GM19395 (cell line): ENCODE measurements at regions not wholly inside any gene's neighbourhood (a gene's known extent, or its start where the extent isn't known, plus 50 kb on each side); places are given as distances from the start of the nearest gene placed in this dataset.
"Not testable (repeated sequence)": the region's sequence is repeated elsewhere in the genome, so short reads cannot be mapped to it uniquely, and the experiment has no call there.

Source experiments
- ATAC-seq: cut with Tn5 transposase; IDR thresholded peaks from one replicate; pipeline ENCODE4 v1.9.1; 2021; ENCODE audit warnings: mild to moderate bottlenecking, moderate library complexity; ENCODE audit not compliant: unreplicated experiment

- ATAC-seq: no peak
These were observed 220.7 kb downstream of the TOMM20 start for GRCh38 chr1:234907940-234908405.

GRCh38 chr1:234907208-234907939 lies 221.3 kb downstream of the TOMM20 start:
- ATAC-seq: no peak

- no peak for ATAC-seq
These were observed 222.0 kb downstream of the TOMM20 start for GRCh38 chr1:234906654-234907053.

DNA sequence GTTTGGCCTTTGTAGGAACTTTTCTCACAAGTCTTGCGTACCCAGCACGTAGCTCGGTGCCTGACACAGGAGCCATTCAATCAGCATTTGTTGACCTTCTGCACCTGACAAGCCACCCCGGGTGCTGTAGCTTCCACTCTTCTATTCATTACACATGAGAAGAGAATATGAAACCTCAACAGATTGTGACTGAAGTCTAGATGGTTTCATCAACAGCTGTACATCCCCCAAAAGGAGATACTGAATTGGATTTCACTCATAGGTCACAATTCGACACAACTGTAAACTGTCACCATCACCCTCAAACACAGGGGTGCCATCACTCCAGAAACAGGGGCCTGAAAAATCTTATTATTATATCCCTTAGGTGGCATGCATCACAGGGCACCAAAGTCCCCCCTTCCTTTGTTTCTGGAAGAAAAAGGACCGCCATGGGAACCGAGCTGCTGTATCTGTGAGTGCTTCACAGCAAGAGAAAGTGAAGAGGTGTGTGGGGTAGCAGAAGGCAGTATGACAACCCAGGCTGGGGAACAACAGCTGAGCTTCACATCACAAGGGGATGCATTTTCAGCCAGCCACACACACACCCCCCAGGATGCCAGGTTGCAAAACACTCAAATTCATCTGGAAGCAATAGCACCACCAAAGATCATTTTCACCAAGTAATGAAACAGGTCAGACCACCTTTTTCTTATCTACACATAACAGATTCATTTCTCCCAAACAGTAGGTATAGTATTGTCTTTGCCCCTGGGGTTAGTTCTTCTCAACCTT lies 225.7 kb downstream of the TOMM20 start:
- ATAC-seq: no peak

DNA sequence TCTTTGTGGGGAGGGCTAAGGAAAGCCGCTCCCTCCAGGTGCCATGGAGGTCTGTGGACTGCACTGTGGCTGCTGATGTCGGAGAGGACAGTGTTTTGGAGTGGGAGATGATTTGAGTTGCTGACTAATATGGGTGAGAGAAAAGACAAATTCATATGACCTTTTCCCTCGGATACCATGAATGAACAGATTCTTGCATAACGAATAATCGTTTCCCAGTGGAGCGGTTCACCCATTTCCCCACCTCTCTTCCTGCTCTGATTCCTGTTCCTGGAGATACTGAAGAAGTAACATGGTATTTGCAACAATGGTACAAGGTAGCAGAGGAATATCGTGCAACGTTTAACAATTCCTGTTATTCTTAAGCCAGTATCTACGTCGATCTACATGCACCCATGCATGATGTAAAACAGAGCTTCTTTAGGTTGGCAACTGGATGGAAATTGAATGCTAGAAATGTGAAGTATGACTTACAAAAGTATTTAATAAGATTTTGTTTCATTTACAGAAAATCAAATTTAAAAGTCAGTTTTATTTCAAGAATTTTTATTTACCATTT lies 227.1 kb downstream of the TOMM20 start:
- no peak for ATAC-seq

DNA sequence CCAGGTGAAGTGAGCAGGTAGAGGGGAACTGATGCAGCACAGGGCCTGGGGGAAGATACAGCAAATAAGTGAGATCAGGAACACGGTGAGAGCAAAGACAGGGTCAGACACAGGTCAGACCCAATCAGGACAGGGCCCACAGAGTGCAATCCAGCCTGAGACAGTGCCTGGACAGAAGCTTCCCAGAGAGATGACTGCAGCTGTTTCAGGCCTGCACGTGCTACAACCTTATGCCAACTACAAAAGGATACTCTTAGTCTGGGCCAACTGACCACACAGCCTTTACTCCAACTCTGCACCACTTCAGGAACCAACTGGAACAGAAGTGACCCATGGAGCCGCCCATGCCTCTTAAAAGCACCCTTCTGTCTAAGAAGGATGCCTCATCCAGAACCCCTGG lies 228.0 kb downstream of the TOMM20 start:
- ATAC-seq: no peak

DNA sequence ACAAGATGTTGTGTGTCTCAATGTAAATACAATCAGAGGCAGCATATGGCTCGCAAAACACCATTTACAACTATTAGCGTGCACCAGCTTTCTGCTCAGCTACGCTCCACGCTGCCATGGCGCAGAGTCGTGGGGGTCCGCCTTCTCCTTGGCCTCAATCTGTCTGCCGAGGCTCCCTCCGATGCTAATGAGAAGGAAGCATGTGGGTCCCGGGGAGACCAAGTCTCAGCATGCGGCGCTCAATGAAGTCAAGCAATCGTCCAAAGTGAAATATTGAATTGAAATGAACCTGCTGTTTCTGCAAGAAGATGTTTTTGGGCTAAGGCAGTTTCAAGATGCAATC lies 228.9 kb downstream of the TOMM20 start:
- ATAC-seq: no peak

- no peak for ATAC-seq
These were observed 229.5 kb downstream of the TOMM20 start for GRCh38 chr1:234899041-234899729.

GRCh38 chr1:234898455-234899033 lies 230.1 kb downstream of the TOMM20 start:
- no peak for ATAC-seq

DNA sequence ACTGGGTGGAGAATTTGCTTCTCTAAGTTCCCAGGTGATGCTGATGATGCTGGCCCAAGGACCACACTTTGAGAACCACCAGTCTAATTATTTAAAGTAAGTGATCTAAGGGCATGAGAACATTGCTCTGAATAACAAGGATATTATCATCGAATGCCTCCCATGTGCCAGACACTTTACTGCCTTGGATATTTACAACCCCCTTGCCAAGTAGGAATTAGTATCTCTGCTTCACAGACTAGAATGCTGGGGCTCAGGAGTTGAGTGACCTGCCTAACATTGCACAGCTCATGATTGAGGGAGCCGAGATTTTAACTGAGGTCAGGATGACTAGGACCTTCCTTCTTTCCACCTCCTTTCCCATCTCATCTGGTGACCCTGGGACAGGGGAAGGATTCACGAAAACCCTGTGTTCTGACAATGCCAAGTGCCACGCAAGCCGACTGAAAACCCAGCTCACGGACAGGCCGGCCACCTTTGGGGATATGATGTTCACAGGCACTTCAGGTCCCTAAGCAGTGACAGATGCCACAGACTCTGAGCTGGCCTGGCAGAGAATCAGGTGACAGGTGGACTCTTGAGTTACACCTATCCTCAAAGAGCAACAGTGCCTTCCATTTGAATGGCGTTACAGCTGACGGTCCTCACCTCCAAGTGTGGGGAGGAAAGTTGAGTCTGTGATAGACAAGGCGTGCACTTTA lies 230.7 kb downstream of the TOMM20 start:
- ATAC-seq: no peak

DNA sequence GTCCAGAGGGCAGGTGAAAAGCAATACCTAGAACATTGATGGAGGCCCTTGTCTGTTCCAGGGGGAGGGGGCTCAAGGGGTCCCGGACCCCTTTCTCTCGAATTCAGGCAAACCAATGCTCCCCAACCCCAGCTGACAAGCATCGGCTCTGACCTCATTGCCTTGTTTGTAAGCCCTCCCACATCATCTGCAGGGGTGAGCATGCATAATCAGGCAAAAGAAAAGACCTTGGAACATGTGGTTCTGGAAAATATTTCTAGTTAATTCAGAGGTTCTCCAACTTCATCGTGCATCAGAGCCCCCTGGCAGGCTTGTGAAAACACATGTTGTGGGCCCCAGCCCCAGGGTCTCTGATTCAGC lies 231.3 kb downstream of the TOMM20 start:
- ATAC-seq: no peak

DNA sequence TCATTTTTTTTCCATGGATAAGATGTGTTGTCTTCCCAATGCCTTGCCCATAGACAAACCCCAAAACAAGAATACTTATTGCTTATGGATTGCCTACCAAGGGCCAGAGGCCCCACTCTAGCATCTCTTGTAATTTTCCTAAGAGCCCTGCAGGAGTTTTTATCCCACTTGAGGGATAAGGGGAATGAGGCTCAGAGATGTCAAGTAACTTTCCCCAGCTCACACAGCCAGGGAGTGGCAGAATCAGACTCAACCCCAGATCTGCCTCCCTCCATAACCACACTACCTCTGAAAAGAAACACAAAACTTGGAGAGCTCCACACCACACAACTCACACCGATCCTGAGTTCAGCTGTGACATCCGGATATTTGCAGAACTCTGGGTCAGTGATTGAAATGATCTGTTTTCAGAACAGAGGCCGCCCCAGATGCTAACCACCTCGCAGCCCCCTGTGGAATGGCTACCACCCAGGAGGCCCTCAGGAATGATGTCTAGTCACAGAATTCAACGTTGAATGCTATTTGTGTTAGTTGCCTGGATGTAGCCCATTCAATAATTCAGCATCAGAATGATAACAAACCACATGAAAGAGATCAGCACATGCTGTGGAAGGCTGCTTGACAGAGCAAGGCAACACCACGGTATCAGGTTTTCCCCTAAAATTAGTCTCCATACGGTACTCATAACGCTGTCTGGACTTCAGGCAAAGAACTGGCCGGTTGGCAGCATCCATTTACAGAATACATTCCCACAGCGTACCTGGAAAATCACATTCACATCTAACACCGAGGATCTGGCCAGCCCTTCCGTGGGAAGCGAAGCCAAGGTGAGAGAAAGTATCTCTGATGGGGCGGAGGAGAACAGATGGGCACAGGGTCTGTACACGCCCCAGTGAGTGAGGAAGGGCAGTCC lies 231.9 kb downstream of the TOMM20 start:
- ATAC-seq: no peak

DNA sequence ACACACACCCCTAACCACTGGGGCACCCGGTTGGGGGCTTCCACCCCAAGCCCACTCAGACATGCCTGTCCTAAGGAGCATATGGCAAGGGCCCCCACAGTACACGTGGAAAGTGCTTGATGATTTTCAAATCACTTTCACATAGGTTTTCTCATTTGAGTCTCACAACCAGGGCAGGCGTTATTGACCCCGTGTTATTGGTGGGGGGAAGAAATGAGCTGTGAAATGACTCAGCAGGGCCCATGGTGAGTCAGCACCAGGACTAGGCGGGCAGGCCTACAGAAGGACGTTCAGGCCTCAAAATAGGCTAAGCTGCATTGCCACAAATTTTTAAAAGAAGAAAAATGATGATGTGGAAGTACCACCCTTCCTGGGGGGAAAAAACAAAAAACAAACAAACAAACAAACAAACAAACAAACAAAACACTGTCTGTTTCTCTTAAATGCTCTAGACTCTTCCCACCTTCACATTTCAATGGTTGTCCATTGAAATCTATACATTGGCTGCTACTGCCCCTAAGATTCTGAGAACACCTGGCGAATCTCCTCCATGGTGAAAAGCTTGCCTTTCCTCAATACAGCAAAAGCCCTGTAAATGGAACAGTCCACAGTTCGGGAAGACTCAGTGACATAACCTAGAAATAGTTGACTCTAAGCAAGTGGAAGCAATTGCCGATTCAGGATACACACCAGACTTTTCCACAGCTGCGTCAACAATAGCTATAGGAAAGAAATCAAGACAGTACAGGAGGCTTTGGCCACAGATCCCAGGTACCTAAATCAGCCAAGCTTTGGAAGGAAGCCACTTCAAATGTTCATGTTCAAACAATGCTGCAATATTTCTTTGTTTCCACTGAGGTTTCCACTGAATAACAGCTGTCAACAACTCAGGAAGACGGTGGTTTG lies 234.7 kb downstream of the TOMM20 start:
- ATAC-seq: peak; percentile 54

DNA sequence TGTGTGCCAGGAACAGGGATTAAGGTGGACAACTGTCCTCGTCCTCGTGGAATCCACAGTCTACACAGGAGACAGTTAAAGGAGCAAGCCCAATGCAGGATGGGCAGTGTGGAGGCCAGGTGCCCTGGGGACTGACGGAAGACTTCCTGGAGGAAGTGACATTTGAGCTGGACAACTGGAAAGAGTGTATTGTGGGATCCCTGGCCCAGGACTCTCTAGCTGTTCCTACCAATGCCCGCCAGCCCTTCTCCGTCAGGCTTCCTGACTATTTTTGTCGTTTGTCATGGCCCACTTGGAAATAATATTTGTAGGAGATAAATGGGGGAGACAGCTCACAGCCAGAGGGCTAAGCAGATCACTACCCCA lies 235.3 kb downstream of the TOMM20 start:
- no peak for ATAC-seq

- no peak for ATAC-seq
These were observed 236.0 kb downstream of the TOMM20 start for GRCh38 chr1:234892642-234893041.

DNA sequence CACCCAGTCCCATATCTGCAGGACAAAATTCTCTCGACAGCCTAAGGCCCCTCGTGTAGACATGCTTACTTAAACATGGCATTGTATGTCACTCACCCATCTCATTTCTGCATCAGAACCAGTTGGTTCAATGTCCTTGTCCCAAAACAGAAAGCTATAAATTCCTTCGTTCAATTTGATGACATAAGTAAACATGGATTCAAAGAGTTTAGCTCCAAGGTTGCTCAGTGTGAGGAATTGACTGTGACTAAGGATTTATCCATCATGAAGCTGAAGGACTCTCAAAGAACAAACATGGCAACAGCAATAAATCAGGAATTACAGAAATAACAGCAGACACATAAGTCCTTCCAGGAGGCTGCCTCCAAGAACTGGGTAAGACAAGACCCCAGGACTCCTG lies 237.2 kb downstream of the TOMM20 start:
- ATAC-seq: no peak

- ATAC-seq: no peak
These were observed 239.0 kb downstream of the TOMM20 start for GRCh38 chr1:234889643-234890042.

DNA sequence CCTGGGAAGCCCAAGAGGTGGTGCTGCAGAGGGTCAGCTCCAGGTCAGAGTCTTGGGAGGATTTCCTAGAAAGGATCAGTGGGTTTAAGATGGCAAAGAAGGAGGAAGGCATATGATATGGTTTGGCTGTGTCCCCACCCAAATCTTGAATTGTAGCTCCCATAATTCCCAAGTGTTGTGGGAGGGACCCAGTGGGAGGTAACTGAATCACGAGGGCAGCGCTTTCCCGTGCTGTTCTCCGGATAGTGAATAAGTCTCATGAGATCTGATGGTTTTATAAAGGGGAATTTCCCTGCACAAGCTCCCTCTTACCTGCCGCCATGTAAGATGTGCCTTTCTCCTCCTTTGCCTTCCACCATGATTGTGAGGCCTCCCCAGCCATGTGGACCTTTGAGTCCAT lies 240.4 kb downstream of the TOMM20 start:
- not testable (repeated sequence) for ATAC-seq
